Pancreas (tissue), 10 donors: ENCODE measurements at regions not wholly inside any gene's neighbourhood (a gene's known extent, or its start where the extent isn't known, plus 50 kb on each side); places are given as distances from the start of the nearest gene placed in this dataset.

ENCODE experiments used
- ATAC-seq, 4 donors: fragments of 200-7000 bp; cut with Tn5 transposase; one replicate each; pipeline versions ENCODE4 v1.8.0 to v1.9.1; 2020; ENCODE audit warnings: mild to moderate bottlenecking in 4 of 4, moderate library complexity in 4 of 4
- DNase-seq, 6 donors: peaks; one replicate each; pipeline ENCODE4 v3.0.0-alpha.2; 2020
- FAIRE-seq: peaks from 2 replicates; lab custom pipeline; 2012; peaks lifted over from hg19 to GRCh38; lab: Jason Lieb, UNC
- H3K27ac ChIP-seq, 4 donors: fragments of 200-600 bp; sonication (generic); 1 replicate in 3 of 4; 2 replicates in 1 of 4; pipeline versions ENCODE4 v1.5.0 to v1.8.0; 2020
- H3K27me3 ChIP-seq, 4 donors: fragments of 200-600 bp; one replicate each; pipeline ENCODE4 v1.8.0; 2021
- H3K36me3 ChIP-seq, 3 donors: fragments of 200-600 bp; sonication (generic) in 1 of 3; one replicate each; pipeline versions ENCODE4 v1.5.0 to v1.8.0; 2020 to 2021
- H3K4me1 ChIP-seq, 3 donors: fragments of 200-600 bp; one replicate each; pipeline ENCODE4 v1.8.0; 2021
- H3K4me3 ChIP-seq, 4 donors: fragments of 200-600 bp; sonication (generic) in 2 of 4; one replicate each; pipeline versions ENCODE4 v1.5.0 to v1.8.0; 2020 to 2021
- H3K9me3 ChIP-seq, 4 donors: fragments of 200-600 bp; one replicate each; pipeline ENCODE4 v1.8.0; 2021
- CTCF ChIP-seq, 4 donors: fragments of 200-600 bp; sonication (generic) in 3 of 4; IDR thresholded peaks; one replicate each; pipeline versions ENCODE4 v1.5.0 to v1.8.0; 2021; ENCODE audit warnings: antibody characterized with exemption in 4 of 4
- WGBS, 2 donors: extraction: QIAGEN DNeasy Blood & Tissue Kit; methylation state at CpG; one replicate each; pipeline ENCODE4 v1.1.7; 2013; 5-methylcytosine and 5-hydroxymethylcytosine counted together
- intact Hi-C, 3 donors: fragments of 100-400 bp; cut with DNase I; formaldehyde crosslinking; loops; one replicate each; pipeline versions ENCODE4 v1.11.1 to v1.14.2; 2022
- donor health status: healthy with polysubstance abuse.
- donor health status: DM: no; HTN: no; CAD: no; lungs with moderate emphysema.
- donor health status: DM: no; HTN: no; CAD: no.
- donor health status: control.
- donor health status: control.
- donor health status: Bipolar disorder and iron deficiency.
- donor health status: DM: yes; HTN: yes; CAD: no.
- donor health status: DM: no; HTN: no; CAD: no.
- donor health status: DM: no; HTN: no; CAD: no.
- donor health status: DM: yes; HTN: yes; CAD: no.

GRCh38 chr12:124400124-124400523, 105.2 kb downstream of the RFLNA start:
- intact Hi-C loops, result no loop called here
- Histone ChIP-seq H3K36me3 (peaks cover 0 to 5% (median 4%) of the 10 kb centered on the region in 3 donors), H3K27me3 (no peaks in the 10 kb centered on the region), H3K27ac (no peak overlapping the region), H3K4me1 (peaks cover 0 to 5% (median 0%) of the 10 kb centered on the region in 3 donors), H3K9me3 (no peaks in the 10 kb centered on the region), H3K4me3 (no peak overlapping the region)
- ATAC-seq (no peak), FAIRE-seq (no peak), DNase-seq (no peak)
- TF ChIP-seq CTCF (IDR thresholded peaks at IDR 0.05), result no peak
- 95 to 97% methylated on average over 10 of the region's 10 CpGs for WGBS, 2 donors

GRCh38 chr12:124399622-124400021, 104.7 kb downstream of the RFLNA start:
- H3K27ac ChIP-seq, result no peak overlapping the region
- no peaks in the 10 kb centered on the region for H3K9me3 ChIP-seq
- no peaks in the 10 kb centered on the region for H3K27me3 ChIP-seq
- peaks cover 0 to 5% (median 4%) of the 10 kb centered on the region in 3 donors for H3K36me3 ChIP-seq
- 61 to 74% methylated on average over 11 of the region's 11 CpGs for WGBS, 2 donors
- ATAC-seq (peak in 1 of 4 donors; percentile 35), FAIRE-seq (no peak), DNase-seq (no peak)
- no peak overlapping the region for H3K4me3 ChIP-seq
- intact Hi-C loops, result no loop called here
- peaks cover 0 to 5% (median 0%) of the 10 kb centered on the region in 3 donors for H3K4me1 ChIP-seq
- TF ChIP-seq CTCF (IDR thresholded peaks at IDR 0.05), result peak; percentile 20 to 59 (median 50)

- Histone ChIP-seq H3K9me3 (no peaks in the 10 kb centered on the region), H3K27me3 (no peaks in the 10 kb centered on the region), H3K4me1 (peaks cover 3 to 10% (median 4%) of the 10 kb centered on the region in 3 donors), H3K36me3 (peaks cover 0 to 5% (median 4%) of the 10 kb centered on the region in 3 donors), H3K27ac (no peak overlapping the region), H3K4me3 (no peak overlapping the region)
- WGBS, 2 donors, result 83 to 90% methylated on average over 15 of the region's 15 CpGs
- DNase-seq (peak in 2 of 6 donors; percentile 21 to 58), FAIRE-seq (no peak), ATAC-seq (no peak)
- no peak for TF ChIP-seq CTCF (IDR thresholded peaks at IDR 0.05)
- intact Hi-C loops, result no loop called here
These were observed 103.8 kb downstream of the RFLNA start for GRCh38 chr12:124398578-124399227.

- ATAC-seq, result peak in 1 of 4 donors; percentile 17
- H3K36me3 ChIP-seq, result peaks cover 0 to 5% (median 4%) of the 10 kb centered on the region in 3 donors
- DNase-seq, result peak in 4 of 6 donors; percentile 43 to 67 (median 50)
- no peak overlapping the region for H3K4me3 ChIP-seq
- intact Hi-C loops, result no loop called here
- 80 to 87% methylated on average over 22 of the region's 22 CpGs for WGBS, 2 donors
- H3K27me3 ChIP-seq, result no peaks in the 10 kb centered on the region
- peaks cover 9 to 17% (median 11%) of the 10 kb centered on the region in 3 donors for H3K4me1 ChIP-seq
- no peaks in the 10 kb centered on the region for H3K9me3 ChIP-seq
- H3K27ac ChIP-seq, result peak overlapping the region in 3 of 4 donors; percentile 25 to 60 (median 59)
- no peak for TF ChIP-seq CTCF (IDR thresholded peaks at IDR 0.05)
- FAIRE-seq, result no peak
These were observed 103.1 kb downstream of the RFLNA start for GRCh38 chr12:124397807-124398577.
